ENCODE measurements at regions not wholly inside any gene's neighbourhood (a gene's known extent, or its start where the extent isn't known, plus 50 kb on each side); places are given as distances from the start of the nearest gene placed in this dataset.

DNA sequence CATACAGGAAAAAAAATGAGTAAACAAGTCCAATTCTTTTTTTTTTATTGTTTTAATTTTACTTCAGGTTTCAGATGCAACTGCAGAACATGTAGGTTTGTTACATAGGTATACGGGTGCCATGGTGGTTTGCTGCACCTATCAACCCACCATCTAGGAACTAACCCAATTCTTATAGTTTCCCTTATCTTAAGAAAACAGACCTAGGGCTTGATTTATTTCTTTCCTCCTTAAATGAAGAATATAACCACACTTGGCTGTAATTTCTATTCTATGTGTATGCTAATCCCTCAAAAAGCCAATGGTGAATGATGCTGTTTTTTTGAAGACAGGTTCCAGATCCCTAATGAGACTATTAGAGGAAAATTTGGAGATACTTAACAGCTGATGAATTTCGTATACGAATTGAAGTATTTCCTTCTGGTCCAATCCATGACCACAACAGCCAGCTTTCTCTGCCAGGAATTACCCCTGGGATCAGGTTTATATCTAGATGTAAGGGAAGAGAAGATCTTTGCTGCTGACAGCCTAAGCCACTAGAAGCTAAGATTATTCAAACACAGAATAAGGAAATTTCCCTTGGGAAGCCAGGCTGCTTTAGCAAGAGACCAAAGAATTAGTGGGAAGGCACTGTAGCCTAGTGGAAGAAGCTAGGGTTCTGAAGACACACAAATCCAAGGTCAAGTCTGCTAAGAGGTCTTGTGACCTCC, 115.8 kb downstream of the INHBA start:
- Histone ChIP-seq H3K14ac (ENCODE audit: insufficient read length) (no peak overlapping the region), H3K56ac (replicated peaks; ENCODE audit: insufficient read length, low read depth, low read length) (no peak overlapping the region), H3K18ac (ENCODE audit: extremely low read depth, low read length) (no peak overlapping the region), H2AK5ac (ENCODE audit: low read depth, low read length) (no peak overlapping the region), H3K23ac (ENCODE audit: insufficient read length) (no peak overlapping the region), H3K4ac (replicated peaks; ENCODE audit: insufficient read length, low read depth, low read length) (no peak overlapping the region), H3K4me3 (ENCODE audit: extremely low read depth in 1 of 4, insufficient read depth in 2 of 4, low read depth in 3 of 4, low read length in 4 of 4) (no peak overlapping the region), H3K79me2 (ENCODE audit: control insufficient read depth in 1 of 2, insufficient read depth in 2 of 2, low read length in 2 of 2) (no peaks in the 10 kb centered on the region), H3K27me3 (replicated peaks in 1 of 4; ENCODE audit: control insufficient read depth in 3 of 4, extremely low read depth in 1 of 4, insufficient read depth in 3 of 4, low read length in 3 of 4) (no peaks in the 10 kb centered on the region), H3K4me2 (ENCODE audit: insufficient read depth in 1 of 2, low read depth in 2 of 2, low read length in 2 of 2) (no peak overlapping the region), H4K8ac (ENCODE audit: extremely low read depth, insufficient read depth, low read length) (no peak overlapping the region), H3K23me2 (ENCODE audit: low read depth, low read length) (no peaks in the 10 kb centered on the region; the same call in 1 of the 2 replicates), H4K20me1 (replicated peaks in 1 of 2; ENCODE audit: control insufficient read depth in 1 of 2, insufficient read depth in 2 of 2, low read length in 2 of 2) (no peaks in the 10 kb centered on the region), H4K5ac (ENCODE audit: insufficient read length, low read depth, low read length) (no peak overlapping the region), H3K4me1 (replicated peaks in 1 of 4; ENCODE audit: control insufficient read depth in 3 of 4, insufficient read depth in 4 of 4, low read length in 3 of 4) (peaks cover 0 to 2% (median under 1%) of the 10 kb centered on the region in 4 experiments; a peak in 4 of 7 replicates), H4K91ac (replicated peaks; ENCODE audit: insufficient read length, low read length) (no peak overlapping the region), H3K36me3 (ENCODE audit: control insufficient read depth in 2 of 4, insufficient read depth in 4 of 4, low read length in 3 of 4) (peaks cover 0 to 4% (median 0%) of the 10 kb centered on the region in 4 experiments; a peak in 1 of 8 replicates), H2BK120ac (replicated peaks; ENCODE audit: low read depth, low read length) (no peak overlapping the region), H2AFZ (ENCODE audit: low read length) (no peak overlapping the region), H3K27ac (ENCODE audit: low read depth, low read length) (no peak overlapping the region), H2BK5ac (ENCODE audit: low read depth, low read length) (no peak overlapping the region), H3K9ac (replicated peaks in 1 of 4; ENCODE audit: extremely low read depth in 1 of 4, low read depth in 3 of 4, low read length in 3 of 4) (no peak overlapping the region), H2BK20ac (ENCODE audit: low read length) (no peak overlapping the region), H3K79me1 (ENCODE audit: low read depth, low read length) (no peaks in the 10 kb centered on the region), H3K9me3 (ENCODE audit: insufficient read depth in 2 of 2, low read depth in 1 of 2, low read length in 1 of 2) (0 out of 4 replicates have a peak, but pooled peaks cover 0 to 4% of the 10 kb centered on the region in 2 experiments), H2BK12ac (ENCODE audit: low read depth, low read length) (no peak overlapping the region), H2BK15ac (ENCODE audit: low read length) (no peak overlapping the region)
- CTCF ChIA-PET (ENCODE audit: partially characterized antibody): interaction anchor here (5.5 kb wide), 1 partner anchor 13 kb away, joined by 33 read pairs; no protein-coding TSS in a partner anchor
- TF ChIP-seq JUN (IDR thresholded peaks at IDR 0.05; ENCODE audit: low read depth, low read length) (no peak), SIN3A (conservative IDR thresholded peaks at IDR 0.05 in 1 of 2, IDR thresholded peaks at IDR 0.05 in 1 of 2; ENCODE audit: low read depth in 1 of 2, low read length in 2 of 2) (no peak), RAD21 (IDR thresholded peaks at IDR 0.05 in 1 of 2, conservative IDR thresholded peaks at IDR 0.05 in 1 of 2; ENCODE audit: low read depth in 2 of 2, low read length in 2 of 2) (no peak), PHF8 (conservative IDR thresholded peaks at IDR 0.05; ENCODE audit: low read depth, low read length) (no peak)
- DNase-seq (ENCODE audit: low read depth in 1 of 2, low spot score in 2 of 2): no peak
- POLR2A ChIA-PET (ENCODE audit: partially characterized antibody): no interaction called here
- FAIRE-seq: no peak
- 92% methylated on average over 3 of the region's 3 CpGs; no CpG with 5 or more reads in 1 of the 2 experiments for WGBS, 2 experiments (ENCODE audit: extremely low coverage in 1 of 2, insufficient coverage in 1 of 2, insufficient read length in 1 of 2, insufficient replicate concordance in 2 of 2, low coverage in 1 of 2, low lambda C conversion rate in 2 of 2, missing lambda C conversion rate in 1 of 2)
